DMS53 treated with DMSO at 0.1 percent for 48 hours (cell line): ENCODE measurements at regions not wholly inside any gene's neighbourhood (a gene's known extent, or its start where the extent isn't known, plus 50 kb on each side); places are given as distances from the start of the nearest gene placed in this dataset.
A peak's percentile ranks its signal among the peaks of the same experiment; 100 is the strongest.
"Not testable (repeated sequence)": the region's sequence is repeated elsewhere in the genome, so short reads cannot be mapped to it uniquely, and the experiment has no call there.

ENCODE experiments used
- DNase-seq: peaks from one replicate; lab custom pipeline; 2025; ENCODE audit not compliant: unreplicated experiment; lab: John Stamatoyannopoulos, UW

DNA sequence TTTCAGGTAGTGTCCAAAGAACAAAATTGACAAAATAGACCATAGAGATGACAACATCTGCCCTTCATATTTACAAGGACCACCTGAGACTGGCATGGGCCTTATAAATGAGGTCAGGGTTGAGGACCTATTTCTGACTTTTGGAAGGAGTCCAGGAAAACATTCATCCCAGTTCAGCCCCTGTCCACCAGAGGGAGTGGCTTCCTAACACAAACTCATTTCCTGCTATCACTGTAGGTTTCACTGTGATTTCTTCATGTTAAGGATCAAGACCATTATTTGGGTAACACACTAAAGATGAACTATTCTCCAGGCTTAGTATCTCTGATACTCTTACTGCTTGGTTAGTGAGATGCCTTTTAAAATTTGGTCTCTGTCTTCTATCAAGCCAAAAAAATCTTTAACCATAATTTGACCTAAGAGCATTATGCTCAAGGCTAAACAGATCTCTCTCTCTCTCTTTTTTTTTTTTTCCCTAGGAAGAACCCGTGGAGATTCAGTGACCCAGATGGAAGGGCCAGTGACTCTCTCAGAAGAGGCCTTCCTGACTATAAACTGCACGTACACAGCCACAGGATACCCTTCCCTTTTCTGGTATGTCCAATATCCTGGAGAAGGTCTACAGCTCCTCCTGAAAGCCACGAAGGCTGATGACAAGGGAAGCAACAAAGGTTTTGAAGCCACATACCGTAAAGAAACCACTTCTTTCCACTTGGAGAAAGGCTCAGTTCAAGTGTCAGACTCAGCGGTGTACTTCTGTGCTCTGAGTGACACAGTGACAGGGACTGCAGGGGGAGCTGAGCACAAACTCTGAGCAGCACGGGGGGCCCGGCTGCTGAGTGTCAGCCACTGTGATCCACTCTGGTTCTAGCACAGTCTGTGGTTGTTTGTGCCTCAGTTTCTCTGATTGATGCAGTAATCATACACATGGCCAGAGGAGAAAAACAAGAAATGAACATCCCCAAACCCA is 267.6 kb upstream of the OR4E1 start:
- DNase-seq = peak; percentile 30

DNA sequence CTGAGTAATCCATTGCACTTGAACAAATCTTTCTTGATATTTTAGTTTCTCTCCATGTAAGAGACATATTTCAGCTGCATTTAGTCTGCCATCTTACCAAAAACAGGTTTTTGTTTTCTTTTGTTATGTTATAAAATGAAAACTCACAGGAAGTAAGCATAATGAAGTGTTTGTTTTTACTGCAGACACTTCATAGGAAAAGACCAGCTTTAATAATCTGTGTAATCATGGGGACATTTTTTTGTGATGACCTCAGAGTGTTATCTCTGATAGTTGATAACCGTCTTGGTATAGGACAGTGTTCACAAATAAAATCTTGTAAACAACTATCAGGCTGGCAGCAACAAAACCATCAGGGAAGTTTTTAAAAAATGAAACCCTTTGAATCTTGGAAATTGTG is 266.2 kb upstream of the OR4E1 start:
- DNase-seq = no peak

DNA sequence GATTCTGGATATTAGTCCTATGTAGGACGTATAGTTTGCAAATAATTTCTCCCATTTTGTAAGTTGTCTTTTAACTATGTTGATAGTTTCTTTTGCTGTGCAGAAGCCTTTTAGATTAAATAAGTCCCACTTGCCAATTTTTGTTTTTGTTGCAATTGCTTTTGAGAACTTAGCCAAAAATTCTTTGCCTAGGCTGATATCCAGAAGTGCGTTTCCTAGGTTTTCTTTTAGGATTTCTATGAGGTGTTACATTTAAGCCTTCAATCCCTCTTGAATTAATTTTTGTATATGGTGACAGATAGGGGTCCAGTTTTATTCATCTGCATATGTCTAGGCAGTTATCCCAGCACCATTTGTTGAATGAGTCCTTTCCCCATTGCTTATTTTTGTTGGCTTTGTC is 264.4 kb upstream of the OR4E1 start:
- DNase-seq = no peak

DNA sequence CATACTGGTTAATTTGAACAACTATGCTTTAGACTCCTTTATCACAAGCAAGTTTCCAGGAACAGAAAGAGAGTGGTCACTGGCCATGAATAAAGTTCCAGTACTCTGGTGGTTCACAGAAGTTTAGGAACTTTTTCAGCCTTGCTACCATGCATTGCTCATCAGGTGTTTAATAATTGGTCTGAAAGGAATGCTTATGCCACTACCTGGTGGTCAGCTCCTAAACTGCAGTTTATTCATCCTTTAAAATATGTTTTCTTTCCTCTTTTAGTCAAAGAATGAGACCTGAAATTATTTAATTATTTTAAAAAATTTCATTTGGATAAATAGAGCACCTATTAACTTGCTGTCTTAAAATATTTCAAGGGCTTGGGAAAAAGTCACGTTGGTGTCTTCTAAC is 260.1 kb upstream of the OR4E1 start:
- no peak for DNase-seq

DNA sequence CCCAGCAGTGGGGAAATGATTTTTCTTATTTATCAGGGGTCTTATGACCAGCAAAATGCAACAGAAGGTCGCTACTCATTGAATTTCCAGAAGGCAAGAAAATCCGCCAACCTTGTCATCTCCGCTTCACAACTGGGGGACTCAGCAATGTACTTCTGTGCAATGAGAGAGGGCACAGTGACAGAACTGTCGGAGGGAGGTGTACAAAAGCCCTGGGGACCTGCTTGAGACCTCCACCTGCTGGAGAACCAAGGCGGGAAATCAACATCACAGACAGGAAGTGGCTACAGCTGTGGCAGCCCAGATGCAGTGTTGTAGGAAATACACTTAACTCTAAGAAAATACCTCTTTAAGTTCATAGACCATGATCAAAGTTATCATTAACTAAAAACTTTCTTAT is 250.9 kb upstream of the OR4E1 start:
- no peak for DNase-seq

DNA sequence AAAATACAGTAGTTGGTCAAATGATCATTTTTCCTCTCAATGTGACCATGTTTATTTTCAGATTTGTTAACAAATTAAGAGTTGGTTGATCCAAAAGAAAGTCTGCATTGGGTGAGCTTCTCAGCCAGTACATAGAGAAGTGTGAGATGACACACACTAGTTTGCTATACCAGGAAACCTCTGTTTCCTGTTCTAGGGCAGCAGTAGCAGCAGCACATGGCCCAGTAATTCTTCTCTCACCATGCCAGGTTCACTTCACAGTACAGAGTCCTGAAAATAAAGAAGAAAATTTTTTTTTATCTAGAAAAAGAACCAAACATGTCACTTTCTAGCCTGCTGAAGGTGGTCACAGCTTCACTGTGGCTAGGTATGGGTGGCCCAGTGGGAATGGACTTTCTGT is 250.2 kb upstream of the OR4E1 start:
- no peak for DNase-seq

DNA sequence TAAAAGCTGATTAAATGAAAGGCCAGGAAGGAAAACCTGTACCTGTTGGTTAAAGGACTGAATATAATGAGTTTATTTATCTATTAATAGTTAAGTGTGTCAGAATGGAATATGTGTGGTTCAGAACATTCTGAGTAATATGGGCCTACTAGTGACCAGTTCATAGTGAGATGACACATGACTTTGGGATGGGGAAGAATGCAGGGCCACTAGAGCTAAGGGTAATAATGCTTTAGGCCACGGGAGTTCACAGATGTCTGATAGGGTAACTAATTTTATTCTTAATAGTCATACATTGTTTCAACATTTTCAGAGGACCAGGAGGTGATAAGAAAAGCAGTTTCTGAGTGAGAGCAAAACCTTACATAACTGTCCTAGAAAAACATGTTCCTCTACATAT is 247.8 kb upstream of the OR4E1 start:
- DNase-seq = no peak

DNA sequence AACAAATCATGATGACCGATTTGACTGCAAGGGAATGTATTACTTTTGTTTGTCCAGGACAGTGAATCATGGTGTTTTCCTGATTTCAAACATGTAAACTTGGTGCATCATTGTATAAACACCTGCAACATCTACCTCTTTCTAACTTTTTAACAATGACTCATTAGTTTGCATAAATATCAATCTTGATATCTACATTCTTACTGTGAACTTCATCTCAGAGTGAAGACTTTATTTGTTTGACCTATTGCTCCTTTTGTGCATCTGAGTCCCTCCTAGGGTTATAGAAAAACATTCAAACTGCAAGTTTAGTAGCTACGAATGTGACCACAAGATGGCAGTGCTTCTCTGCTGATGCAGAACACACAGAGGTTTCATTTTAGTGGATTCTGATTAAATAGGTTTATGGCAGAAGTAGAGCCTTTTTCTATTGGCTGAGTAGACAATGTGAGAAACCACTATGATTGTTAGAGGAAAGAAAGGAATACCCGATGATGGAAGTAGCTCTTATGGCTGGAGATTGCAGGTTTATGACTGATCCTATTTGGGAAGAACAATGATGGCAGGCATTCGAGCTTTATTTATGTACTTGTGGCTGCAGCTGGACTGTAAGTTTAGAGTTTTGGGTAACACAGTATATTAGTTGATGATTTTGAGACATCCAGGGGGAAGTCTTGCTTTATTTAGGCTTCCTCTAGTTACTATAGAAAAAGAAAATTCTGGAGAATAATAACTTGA is 244.2 kb upstream of the OR4E1 start:
- peak; percentile 57 for DNase-seq

DNA sequence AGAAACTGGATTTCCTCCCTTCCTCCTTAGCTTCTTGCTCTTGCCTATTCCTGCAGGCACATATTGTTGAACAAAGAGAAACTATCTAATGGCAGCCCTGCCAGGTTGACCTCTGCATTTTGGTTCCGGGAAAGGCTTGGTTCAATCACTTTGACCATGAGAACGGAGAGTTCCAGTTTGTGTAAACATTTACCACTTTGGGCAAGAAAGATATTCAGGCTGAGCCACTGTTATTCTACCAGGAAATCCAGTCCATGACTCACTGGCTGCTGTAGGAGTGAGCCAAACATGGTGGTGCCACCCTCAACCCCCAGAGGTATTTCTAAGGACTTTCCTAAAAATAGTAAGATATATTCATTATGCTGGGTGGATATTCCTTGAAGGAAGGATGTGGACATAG is 242.2 kb upstream of the OR4E1 start:
- peak; percentile 7 for DNase-seq

DNA sequence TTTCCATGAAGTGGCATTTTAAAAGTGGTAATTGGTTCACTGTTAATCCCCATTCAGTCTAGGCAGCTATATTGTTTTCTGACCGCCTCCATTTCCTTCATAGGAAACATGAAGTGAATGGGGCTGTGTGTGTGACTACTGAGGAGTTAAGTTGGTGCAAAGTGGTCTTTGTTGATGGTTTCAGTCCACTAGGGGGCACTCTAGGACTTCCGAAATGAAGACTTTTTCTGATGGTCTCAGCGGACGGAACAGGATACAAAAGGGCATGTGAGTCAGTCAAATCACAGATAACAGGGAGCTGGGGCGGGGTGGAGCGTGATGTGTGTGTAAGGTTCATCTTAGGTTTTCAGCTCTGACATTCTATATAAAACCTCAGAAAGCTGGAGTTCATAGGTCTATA is 240.1 kb upstream of the OR4E1 start:
- DNase-seq = peak; percentile 18

DNA sequence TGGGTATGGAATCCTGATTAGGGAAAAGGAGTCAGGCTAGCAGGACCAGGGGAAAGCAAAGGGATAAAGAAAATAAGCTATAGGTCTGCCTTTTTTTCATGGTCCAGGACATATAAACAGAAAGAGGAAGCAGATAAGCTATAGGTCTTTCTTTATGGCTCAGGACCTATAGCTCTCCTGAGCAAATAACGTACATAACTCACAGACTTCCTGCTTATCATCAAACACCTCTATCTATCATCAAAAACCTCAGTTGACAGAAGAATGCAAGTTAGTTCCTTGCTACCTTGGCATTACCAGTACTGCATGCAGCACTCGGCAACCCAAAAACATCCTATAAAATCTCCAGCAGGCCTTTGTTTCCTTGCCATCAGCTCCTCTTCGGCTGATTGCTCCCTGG is 238.7 kb upstream of the OR4E1 start:
- DNase-seq = no peak

DNA sequence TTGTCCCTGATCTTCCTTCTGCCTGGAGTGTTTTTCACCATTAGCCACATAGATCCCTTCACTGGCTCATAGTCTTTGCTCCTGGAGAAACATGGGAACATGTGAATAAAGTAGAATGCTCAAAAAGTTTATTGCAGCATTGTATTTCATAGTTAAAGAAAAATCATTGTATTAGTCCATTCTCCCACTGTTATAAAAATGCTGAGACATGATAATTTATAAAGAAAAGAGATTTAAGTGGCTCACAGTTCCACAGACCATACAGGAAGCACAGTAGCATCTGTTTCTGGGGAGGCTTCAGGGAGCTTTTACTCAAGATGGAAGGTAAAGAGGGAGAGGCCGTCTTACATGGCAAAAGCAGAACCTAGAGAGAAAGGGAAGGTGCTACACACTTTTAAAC is 238.3 kb upstream of the OR4E1 start:
- no peak for DNase-seq

DNA sequence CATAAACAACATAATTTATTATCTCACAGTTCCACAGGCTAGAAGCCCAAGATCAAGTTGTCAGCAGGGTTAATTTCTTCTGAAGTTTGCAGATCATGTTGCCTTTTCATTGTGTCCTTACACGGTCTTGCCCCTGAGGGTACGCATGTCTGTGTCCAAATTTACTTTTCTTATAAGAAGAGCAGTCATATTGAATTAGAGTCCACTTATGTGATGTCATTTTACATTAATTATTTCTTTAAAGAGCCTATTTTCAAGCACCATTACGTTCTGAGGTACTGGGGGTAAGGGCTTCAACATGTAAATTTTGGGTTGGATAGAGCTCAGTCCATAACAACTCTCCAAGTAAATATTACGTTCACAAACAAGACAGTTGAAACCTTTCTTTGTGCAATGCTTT is 236.6 kb upstream of the OR4E1 start:
- DNase-seq = no peak

DNA sequence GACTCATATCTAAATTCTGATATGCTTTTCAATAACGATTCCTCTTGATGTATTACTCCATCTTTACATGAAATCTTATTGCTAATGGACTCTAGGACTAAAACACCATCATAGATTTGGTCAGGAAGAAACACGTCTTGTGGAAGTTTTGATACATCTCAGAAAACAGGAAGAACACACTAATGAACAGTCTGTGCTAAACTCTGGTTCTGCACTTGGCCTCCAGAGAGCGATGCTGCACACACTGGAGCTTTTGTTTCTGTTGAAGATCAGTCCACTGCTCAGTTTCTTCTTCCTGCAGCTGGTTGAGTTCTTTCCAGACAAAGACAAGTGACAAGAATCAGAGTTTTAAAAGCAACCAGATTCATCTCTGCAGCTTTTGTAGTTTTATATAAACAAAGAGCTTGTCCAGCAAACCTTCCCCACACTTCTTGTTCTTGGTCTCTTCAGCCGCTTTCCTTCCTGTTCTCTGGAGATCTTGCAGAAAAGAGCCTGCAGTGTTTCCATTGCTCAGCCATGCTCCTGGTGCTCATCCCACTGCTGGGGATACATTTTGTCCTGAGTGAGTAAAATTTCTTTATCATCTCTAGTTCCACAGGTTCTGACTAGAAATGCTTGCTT is 229.1 kb upstream of the OR4E1 start:
- DNase-seq = no peak

DNA sequence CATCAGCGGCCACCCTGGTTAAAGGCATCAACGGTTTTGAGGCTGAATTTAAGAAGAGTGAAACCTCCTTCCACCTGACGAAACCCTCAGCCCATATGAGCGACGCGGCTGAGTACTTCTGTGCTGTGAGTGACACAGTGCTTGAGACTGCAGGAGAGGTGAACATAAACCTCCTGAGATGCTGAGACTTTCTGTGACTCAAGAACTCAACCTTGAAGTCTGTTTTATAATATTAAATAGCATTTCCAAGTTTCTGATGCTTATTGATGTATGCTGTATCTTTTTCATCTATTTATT is 221.2 kb upstream of the OR4E1 start:
- not testable (repeated sequence) for DNase-seq

DNA sequence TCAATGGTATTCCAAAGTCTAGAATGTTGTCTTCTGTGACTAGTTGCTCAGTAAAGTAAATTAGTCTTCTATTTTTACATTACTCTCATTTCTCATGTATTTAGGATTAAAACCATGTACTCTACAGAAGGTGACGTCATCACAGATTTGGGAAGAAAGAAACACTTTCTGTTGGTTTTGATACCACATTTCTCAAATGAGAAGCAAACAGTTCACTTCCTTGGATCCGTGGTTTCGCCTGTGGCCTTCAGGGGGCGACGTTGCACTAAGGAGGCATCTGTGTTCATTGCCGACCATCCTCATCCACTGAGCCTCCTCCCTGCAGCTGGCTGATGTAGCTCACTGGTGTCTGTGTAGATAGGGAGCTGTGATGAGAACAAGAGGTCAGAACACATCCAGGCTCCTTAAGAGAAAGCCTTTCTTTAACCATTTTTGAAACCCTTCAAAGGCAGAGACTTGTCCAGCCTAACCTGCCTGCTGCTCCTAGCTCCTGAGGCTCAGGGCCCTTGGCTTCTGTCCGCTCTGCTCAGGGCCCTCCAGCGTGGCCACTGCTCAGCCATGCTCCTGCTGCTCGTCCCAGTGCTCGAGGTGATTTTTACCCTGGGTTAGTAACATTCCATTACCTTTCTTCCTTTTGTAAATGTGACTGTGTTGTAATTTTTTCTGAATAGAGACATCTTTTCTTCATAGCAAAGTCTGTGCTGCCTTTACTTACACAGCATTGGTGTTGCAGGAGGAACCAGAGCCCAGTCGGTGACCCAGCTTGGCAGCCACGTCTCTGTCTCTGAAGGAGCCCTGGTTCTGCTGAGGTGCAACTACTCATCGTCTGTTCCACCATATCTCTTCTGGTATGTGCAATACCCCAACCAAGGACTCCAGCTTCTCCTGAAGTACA is 220.6 kb upstream of the OR4E1 start:
- no peak for DNase-seq

DNA sequence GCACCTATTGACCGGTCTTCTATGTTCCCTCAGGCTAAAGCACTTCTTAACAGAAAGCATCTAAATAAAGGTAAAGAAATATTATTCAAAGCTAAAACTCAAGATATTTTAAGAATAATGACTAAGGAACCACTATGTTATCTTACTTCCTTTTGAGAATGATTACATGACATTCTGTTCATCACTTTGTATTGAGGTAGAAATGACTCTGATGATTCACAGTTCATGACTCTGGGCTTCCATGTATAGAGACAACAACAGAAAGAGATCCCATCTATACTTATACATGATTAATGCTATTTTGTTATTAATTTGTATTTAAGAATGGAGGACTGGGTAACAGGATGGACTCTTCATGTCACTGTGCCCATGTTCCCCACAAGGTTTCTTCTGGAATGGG is 218.3 kb upstream of the OR4E1 start:
- DNase-seq = no peak

DNA sequence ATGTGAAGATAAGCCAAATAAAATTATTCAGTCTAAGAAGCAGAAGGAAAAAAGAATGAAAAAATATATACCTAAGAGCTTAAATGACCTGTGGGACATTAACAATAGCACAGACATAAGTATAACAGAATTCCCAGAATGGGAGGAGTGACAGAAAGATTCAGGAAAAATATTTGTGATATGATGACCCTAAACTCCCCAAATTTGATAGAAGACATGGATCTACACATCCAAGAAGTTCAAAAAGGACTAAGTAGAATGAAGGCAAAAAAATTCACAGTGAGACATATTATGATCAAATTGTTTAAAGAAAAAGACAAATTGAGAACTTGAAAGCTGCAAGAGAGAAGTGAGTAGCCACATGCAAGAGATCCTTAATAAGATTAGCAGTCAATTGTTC is 211.4 kb upstream of the OR4E1 start:
- DNase-seq = no peak

DNA sequence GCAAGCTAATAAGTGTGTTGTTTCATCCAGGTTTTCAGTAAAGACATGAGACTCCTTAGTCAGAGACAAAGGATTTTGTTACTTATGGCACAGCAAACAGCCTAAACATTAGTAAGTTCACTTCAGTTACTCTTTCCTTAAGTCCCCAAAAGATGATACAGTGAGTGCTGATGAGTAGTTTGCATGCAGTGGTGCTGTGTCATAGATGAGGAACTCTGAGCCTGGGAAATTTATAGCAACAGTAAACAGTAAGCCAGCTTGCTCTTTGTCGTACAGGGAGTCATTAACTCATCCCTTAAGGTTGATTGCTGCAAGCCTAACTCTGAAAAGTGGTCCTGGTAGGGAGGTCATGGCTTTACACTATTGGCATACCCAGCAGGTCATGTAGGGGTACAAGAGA is 208.6 kb upstream of the OR4E1 start:
- no peak for DNase-seq

DNA sequence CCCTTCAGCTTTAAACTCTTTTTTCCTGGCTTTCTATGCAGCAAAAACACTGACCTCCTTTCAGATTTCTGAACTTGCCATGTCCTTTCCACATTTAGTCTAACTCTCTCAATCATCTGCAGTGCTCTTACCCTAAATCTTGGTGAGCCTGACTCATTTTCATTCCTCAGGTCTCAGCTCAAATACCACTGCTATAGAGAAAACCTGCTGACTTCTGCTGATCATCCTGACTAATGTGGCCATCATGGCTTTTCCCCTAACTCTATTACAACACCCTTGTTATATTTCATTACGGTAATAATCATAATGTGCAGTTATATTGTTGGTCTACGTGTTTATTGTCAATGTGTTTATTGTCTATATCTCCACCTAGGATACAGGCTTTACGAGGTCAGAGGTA is 207.3 kb upstream of the OR4E1 start:
- no peak for DNase-seq

DNA sequence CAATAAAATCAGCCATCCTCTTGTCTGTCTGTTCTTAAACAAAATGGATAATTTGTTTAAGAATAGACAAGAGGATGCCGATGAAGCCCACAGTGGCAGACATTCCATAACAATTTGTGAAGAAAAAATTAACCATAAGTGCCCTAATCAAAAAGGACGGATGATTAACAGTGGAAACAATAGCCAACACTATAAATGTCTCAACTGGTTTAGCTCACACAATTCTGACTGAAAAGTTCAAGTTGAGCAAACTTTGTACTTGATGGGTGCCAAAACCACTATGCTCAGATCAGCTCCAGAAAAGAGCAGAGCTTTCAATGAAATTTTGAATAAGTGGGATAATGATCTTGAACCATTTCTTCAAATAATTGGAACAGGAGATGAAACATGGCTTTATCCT is 202.2 kb upstream of the OR4E1 start:
- DNase-seq = no peak
